ENCODE measurements at regions not wholly inside any gene's neighbourhood (a gene's known extent, or its start where the extent isn't known, plus 50 kb on each side); places are given as distances from the start of the nearest gene placed in this dataset.

- TF ChIP-seq, protein P1, sequence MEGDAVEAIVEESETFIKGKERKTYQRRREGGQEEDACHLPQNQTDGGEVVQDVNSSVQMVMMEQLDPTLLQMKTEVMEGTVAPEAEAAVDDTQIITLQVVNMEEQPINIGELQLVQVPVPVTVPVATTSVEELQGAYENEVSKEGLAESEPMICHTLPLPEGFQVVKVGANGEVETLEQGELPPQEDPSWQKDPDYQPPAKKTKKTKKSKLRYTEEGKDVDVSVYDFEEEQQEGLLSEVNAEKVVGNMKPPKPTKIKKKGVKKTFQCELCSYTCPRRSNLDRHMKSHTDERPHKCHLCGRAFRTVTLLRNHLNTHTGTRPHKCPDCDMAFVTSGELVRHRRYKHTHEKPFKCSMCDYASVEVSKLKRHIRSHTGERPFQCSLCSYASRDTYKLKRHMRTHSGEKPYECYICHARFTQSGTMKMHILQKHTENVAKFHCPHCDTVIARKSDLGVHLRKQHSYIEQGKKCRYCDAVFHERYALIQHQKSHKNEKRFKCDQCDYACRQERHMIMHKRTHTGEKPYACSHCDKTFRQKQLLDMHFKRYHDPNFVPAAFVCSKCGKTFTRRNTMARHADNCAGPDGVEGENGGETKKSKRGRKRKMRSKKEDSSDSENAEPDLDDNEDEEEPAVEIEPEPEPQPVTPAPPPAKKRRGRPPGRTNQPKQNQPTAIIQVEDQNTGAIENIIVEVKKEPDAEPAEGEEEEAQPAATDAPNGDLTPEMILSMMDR (IDR thresholded peaks at IDR 0.05; ENCODE audit: borderline replicate concordance, extremely low read depth, low read length, poor library complexity, severe bottlenecking) = no peak
- no peak for TF ChIP-seq EZH2 (IDR thresholded peaks at IDR 0.05; ENCODE audit: borderline replicate concordance, low read depth, low read length, severe bottlenecking)
Measured at GRCh38 chr5:3335301-3335700, 260.3 kb upstream of the IRX1 start.

All from DND-41 (cell line).